ENCODE measurements at regions not wholly inside any gene's neighbourhood (a gene's known extent, or its start where the extent isn't known, plus 50 kb on each side); places are given as distances from the start of the nearest gene placed in this dataset.

GRCh38 chr16:54405478-54405877 lies 118.9 kb upstream of the IRX3 start (continued):
- no peak for TF ChIP-seq E2F6 (IDR thresholded peaks at IDR 0.05; ENCODE audit: borderline replicate concordance, low read depth)
- TF ChIP-seq NPAS2 (CRISPR knock-in tag; IDR thresholded peaks at IDR 0.05; ENCODE audit: borderline replicate concordance) = no peak
- TF ChIP-seq RCOR1 (IDR thresholded peaks at IDR 0.05; ENCODE audit: low read depth, low read length) = no peak

- POLR2A ChIA-PET = no interaction called here
- FAIRE-seq (no peak), ATAC-seq (no peak), DNase-seq (ENCODE audit: low read depth in 1 of 2, low spot score in 1 of 2) (no peak)
- TF ChIP-seq ZNF302 (CRISPR knock-in tag; IDR thresholded peaks at IDR 0.05) (no peak), E2F6 (IDR thresholded peaks at IDR 0.05; ENCODE audit: borderline replicate concordance, low read depth) (no peak), HES2 (IDR thresholded peaks at IDR 0.05) (no peak), REST (IDR thresholded peaks at IDR 0.05) (no peak), CTCF (IDR thresholded peaks at IDR 0.05) (no peak), ZC3H11A (IDR thresholded peaks at IDR 0.05) (no peak), PHF8 (IDR thresholded peaks at IDR 0.05; ENCODE audit: borderline replicate concordance, low read depth) (no peak), CEBPB (IDR thresholded peaks at IDR 0.05) (no peak), MYC (IDR thresholded peaks at IDR 0.05; ENCODE audit: borderline replicate concordance, low read length) (no peak)
- H3K9me3 ChIP-seq = no peaks in the 10 kb centered on the region
- H3K27ac ChIP-seq = no peak overlapping the region
- WGBS (ENCODE audit: missing lambda C conversion rate) = 0% methylated on average over 2 of the region's 2 CpGs
- H3K4me2 ChIP-seq = no peak overlapping the region
- CTCF ChIA-PET = interaction anchor here (0.8 to 1.8 kb wide), 2 partner anchors 14 to 29 kb away, joined by 3 to 5 read pairs; no protein-coding TSS in a partner anchor
- H3K4me1 ChIP-seq = no peaks in the 10 kb centered on the region
- H3K4me3 ChIP-seq = no peak overlapping the region
Measured at GRCh38 chr16:54403580-54403979, 117.0 kb upstream of the IRX3 start.

GRCh38 chr16:54402873-54403272 lies 116.3 kb upstream of the IRX3 start:
- H3K4me2 ChIP-seq = no peak overlapping the region
- TF ChIP-seq MAX (IDR thresholded peaks at IDR 0.05) (no peak), EHMT2 (IDR thresholded peaks at IDR 0.05; ENCODE audit: low read depth) (no peak), POLR2AphosphoS2 (conservative IDR thresholded peaks at IDR 0.05; ENCODE audit: low read length) (no peak), ELK1 (IDR thresholded peaks at IDR 0.05; ENCODE audit: low read depth, low read length) (no peak), RAD21 (conservative IDR thresholded peaks at IDR 0.05 in 1 of 2, IDR thresholded peaks at IDR 0.05 in 1 of 2) (no peak), HEYL (CRISPR knock-in tag; IDR thresholded peaks at IDR 0.05) (no peak), JUNB (IDR thresholded peaks at IDR 0.05) (no peak), FOSL2 (IDR thresholded peaks at IDR 0.05) (no peak), FOSL2 (CRISPR knock-in tag; IDR thresholded peaks at IDR 0.05) (no peak), EP300 (IDR thresholded peaks at IDR 0.05) (no peak), SMC3 (IDR thresholded peaks at IDR 0.05) (no peak), HOXA7 (CRISPR knock-in tag; IDR thresholded peaks at IDR 0.05) (no peak), TP53 (CRISPR knock-in tag; IDR thresholded peaks at IDR 0.05) (no peak)
- 45% methylated on average over 4 of the region's 5 CpGs for WGBS (ENCODE audit: missing lambda C conversion rate)
- ATAC-seq (no peak), FAIRE-seq (no peak), DNase-seq (ENCODE audit: low read depth in 1 of 2, low spot score in 1 of 2) (no peak)
- H3K9me3 ChIP-seq = no peaks in the 10 kb centered on the region
- H3K4me3 ChIP-seq = no peak overlapping the region
- ChIA-PET POLR2A (no interaction called here), CTCF (interaction anchor here (0.8 to 1.8 kb wide), 2 partner anchors 14 to 28 kb away, joined by 3 to 5 read pairs; no protein-coding TSS in a partner anchor)
- H3K4me1 ChIP-seq = no peaks in the 10 kb centered on the region
- H3K27ac ChIP-seq = no peak overlapping the region

Measured in A549 (cell line).